ENCODE measurements at regions not wholly inside any gene's neighbourhood (a gene's known extent, or its start where the extent isn't known, plus 50 kb on each side); places are given as distances from the start of the nearest gene placed in this dataset.
A peak's percentile ranks its signal among the peaks of the same experiment; 100 is the strongest.

- H3K4me3 ChIP-seq (ENCODE audit: low read depth, low read length) = no peak overlapping the region
- TF ChIP-seq, protein P1, sequence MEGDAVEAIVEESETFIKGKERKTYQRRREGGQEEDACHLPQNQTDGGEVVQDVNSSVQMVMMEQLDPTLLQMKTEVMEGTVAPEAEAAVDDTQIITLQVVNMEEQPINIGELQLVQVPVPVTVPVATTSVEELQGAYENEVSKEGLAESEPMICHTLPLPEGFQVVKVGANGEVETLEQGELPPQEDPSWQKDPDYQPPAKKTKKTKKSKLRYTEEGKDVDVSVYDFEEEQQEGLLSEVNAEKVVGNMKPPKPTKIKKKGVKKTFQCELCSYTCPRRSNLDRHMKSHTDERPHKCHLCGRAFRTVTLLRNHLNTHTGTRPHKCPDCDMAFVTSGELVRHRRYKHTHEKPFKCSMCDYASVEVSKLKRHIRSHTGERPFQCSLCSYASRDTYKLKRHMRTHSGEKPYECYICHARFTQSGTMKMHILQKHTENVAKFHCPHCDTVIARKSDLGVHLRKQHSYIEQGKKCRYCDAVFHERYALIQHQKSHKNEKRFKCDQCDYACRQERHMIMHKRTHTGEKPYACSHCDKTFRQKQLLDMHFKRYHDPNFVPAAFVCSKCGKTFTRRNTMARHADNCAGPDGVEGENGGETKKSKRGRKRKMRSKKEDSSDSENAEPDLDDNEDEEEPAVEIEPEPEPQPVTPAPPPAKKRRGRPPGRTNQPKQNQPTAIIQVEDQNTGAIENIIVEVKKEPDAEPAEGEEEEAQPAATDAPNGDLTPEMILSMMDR (IDR thresholded peaks at IDR 0.05; ENCODE audit: low read depth, low read length, missing control alignments) = no peak
- DNase-seq (ENCODE audit: low read depth) = no peak
Measured at GRCh38 chr10:8128511-8128910, 74.0 kb downstream of the GATA3 start.

DNA sequence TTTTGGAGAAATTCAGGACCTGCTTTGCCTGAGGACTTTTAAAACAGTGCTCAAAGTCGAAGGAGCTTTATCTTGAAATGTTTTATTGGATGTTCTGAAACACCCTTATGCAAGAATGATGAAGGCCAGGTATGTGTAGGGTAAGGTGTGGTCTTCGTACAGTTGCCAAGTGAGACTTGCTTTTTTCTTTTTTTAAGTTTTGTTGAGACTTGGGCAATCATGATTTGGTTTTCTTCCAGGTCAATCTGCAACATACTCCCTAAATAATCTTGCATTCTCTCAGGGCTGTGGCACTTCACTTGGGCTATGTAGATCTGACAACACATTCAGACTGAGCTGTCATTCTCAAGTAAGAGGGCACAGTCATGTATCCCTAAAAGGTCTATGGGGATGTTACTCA is 75.0 kb downstream of the GATA3 start:
- no peak for DNase-seq (ENCODE audit: low read depth)
- H3K4me3 ChIP-seq (ENCODE audit: low read depth, low read length) = no peak overlapping the region
- TF ChIP-seq, protein P1 (IDR thresholded peaks at IDR 0.05; ENCODE audit: low read depth, low read length, missing control alignments) = no peak

DNA sequence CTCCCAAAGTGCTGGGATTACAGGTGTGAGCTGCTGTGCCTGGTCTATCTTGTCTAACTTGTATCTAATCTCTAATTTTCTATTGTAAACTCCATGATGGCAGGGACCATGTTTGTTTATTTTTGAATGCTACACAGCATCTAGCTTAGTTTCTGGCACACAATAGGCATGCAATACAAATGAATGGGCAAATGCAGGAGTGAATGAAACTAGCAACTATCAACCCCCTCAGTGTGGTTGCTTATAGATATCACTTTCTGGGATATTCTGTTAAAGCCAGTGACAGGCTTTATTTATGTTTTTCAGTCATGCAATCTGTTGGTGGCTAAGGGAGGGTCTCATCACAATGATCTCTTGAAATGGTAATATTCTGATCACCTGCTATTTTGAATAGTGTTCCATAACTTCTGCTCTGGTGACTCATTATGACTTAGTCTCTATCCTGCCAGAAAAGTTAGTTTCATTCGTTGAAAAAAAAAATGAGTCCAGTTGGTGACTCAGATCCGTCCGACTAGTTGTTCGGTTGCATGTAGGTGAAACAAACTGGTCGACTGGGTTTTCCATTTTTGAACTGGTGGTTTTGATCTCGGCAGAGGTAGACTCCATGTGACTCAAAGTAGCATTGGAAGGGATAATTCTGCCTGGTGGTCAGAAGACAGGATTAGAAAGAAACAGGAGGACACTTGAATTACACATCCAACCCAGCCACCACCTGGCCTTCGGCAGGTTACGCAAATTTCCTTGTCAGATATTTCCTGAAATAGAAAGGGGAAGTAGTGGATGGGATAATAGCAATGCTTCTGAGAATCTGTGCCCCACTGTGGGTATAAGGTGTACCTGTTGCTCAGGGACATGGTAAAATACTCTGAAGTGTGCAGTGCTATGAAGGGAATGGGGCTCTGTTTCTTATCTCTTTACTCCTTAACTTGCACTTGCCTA is 76.8 kb downstream of the GATA3 start:
- TF ChIP-seq, protein P1 (IDR thresholded peaks at IDR 0.05; ENCODE audit: low read depth, low read length, missing control alignments) = no peak
- H3K4me3 ChIP-seq (ENCODE audit: low read depth, low read length) = no peak overlapping the region
- peak; percentile 68 for DNase-seq (ENCODE audit: low read depth)

- DNase-seq (ENCODE audit: low read depth) = peak; percentile 70
- no peak overlapping the region for H3K4me3 ChIP-seq (ENCODE audit: low read depth, low read length)
Measured at GRCh38 chr10:8133146-8133545, 78.7 kb downstream of the GATA3 start.

GRCh38 chr10:8136736-8137135 is 82.2 kb downstream of the GATA3 start:
- no peak for DNase-seq (ENCODE audit: low read depth)
- H3K4me3 ChIP-seq (ENCODE audit: low read depth, low read length) = no peak overlapping the region
- TF ChIP-seq, protein P1 (IDR thresholded peaks at IDR 0.05; ENCODE audit: low read depth, low read length, missing control alignments) = no peak

More at GRCh38 chr10:8133146-8133545, 78.7 kb downstream of the GATA3 start:
- TF ChIP-seq, protein P1 (IDR thresholded peaks at IDR 0.05; ENCODE audit: low read depth, low read length, missing control alignments) = no peak

GRCh38 chr10:8137272-8137681 is 82.8 kb downstream of the GATA3 start:
- H3K4me3 ChIP-seq (ENCODE audit: low read depth, low read length) = no peak overlapping the region
- TF ChIP-seq, protein P1 (IDR thresholded peaks at IDR 0.05; ENCODE audit: low read depth, low read length, missing control alignments) = no peak
- no peak for DNase-seq (ENCODE audit: low read depth)
